GM19351 (cell line): ENCODE measurements at regions not wholly inside any gene's neighbourhood (a gene's known extent, or its start where the extent isn't known, plus 50 kb on each side); places are given as distances from the start of the nearest gene placed in this dataset.

Source experiments
- ATAC-seq: cut with Tn5 transposase; IDR thresholded peaks from one replicate; pipeline ENCODE4 v1.9.1; 2021; ENCODE audit warnings: mild to moderate bottlenecking, moderate library complexity; ENCODE audit not compliant: unreplicated experiment

DNA sequence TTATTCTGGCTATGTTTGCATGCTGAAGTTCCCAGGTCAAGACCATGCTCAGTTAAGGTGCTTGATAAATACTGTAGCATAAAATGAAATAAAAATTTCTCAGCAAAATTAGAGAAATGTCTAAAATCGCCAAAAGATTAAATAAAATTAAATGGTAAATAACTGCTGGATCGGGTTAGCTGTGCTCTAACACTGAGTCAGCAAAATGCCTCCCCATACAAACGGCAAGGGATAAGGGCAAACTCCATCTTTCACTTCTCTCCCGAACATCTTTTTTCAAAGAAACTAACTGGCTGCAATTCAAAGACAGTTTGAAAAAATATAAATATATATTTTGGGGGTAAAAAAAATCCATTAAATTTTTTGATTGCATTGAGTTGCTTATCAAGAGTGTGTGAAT is 162.2 kb upstream of the ZFHX3 start:
- no peak for ATAC-seq

DNA sequence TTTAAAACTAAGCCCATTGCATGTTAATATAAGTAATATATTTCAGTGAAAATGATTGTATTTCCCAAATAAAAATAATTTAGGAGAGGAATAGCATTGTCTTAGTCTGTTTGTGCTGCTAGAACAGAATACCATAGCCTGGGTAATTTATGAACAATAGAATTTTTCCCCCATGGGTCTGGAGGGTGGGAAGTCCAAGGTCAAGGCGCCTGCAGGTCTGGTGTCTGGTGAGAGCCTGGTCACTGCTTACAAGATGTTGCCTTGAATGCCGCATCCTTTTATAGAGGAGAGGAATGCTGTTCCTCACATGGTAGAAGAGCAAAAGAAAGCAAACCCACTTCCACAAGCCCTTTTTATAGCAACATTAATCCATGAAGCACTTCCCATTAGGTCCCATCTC is 161.3 kb upstream of the ZFHX3 start:
- no peak for ATAC-seq

GRCh38 chr16:73206151-73206707 is 158.3 kb upstream of the ZFHX3 start:
- no peak for ATAC-seq

DNA sequence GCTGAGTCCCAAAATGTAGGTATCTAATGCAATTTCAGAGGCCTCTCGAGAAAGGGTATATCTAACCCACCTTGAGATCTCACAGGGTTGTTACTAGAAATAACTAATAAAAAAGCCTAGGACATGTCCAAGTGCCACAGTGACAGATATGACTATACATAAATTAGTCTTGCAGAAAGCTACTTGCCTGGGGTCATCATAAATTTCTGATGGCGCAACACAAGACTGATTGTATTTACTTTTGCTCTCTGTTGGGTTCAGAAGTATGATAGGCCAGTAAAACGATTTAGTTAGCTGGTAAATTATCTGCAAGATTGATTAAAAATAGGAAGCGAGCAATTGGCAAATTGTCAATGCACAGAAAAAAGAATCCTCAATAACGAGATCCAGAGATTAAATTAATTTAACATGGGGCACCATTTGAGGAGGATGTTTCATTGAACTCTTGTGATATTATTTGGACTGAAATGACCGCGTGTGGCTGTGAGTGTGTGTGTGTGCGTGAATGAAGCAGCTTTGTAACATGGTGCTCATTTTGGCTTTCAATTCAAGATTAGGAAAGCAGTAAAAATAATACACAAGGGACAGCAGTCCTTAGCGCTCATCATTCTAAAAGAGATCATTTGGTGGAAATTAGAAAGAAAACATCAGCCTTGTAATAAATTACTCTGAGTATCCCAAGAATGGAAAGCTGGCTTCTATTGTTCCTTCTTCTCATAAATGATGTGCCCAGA is 157.4 kb upstream of the ZFHX3 start:
- no peak for ATAC-seq

DNA sequence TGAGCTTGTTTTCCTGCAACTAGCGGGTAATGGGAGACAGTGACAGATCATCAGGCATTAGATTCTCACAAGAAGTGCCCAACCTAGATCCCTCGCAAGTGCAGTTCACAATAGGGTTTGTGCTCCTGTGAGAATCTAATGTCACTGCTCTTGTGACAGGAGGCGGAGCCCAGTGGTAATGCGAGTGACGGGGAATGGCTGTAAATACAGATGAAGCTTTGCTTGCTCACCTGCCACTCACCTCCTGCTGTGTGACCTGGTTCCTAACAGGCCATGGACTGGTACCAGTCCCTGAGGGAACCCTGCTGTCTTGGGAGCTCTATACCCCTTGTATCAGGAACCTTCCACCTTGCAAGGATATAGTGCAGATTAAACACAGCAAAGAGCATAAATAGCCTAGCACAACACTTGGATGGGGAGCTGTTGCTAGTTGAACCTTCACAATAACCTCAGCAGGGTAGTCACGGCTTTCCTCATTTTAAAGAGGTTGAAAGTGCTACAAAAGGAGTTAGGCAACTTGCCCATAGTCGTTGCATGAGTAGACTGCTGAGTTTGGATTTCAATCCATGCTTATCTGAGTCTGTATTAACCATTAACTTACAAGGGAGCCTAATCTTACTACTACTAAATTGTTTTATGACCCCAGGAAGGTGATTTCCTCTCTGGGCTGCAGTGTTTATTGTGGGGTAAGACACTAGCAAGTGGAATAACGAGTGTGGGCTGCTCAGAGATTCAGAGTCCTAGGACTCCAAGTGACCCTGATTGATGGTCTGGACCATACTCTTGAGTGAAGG is 156.6 kb upstream of the ZFHX3 start:
- no peak for ATAC-seq

DNA sequence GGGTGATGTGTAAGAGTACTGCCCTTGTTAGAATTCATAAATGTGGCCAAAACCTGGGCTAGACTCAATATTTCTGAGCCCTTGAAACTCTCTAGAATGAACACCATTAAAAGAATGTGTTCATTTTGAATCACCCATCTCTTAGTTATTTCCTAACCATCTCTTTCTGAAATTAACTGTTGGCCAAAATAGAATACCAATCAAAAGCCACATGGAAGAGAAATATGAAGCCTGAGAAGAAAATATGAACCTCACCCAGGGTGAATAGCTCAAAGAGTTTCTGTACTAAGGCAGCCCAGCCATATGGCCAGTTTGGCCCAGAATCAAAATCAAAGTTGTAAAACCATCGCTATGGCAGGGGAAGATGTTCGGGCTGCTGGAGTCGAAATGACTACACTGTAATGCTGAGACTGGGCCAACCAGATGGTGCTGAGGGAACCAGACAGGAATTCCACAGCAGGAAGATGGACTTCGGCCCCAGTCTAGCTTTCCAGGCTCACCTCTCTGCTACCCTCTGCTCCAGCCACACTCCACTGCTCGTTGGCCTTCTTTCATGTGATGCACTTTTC is 154.3 kb upstream of the ZFHX3 start:
- ATAC-seq: no peak

GRCh38 chr16:73199214-73199613 is 151.3 kb upstream of the ZFHX3 start:
- no peak for ATAC-seq

GRCh38 chr16:73198481-73198880 is 150.6 kb upstream of the ZFHX3 start:
- no peak for ATAC-seq

GRCh38 chr16:73197598-73197997 is 149.7 kb upstream of the ZFHX3 start:
- no peak for ATAC-seq

- ATAC-seq: peak; percentile 87
Observed at GRCh38 chr16:73196670-73197069, 148.7 kb upstream of the ZFHX3 start.

DNA sequence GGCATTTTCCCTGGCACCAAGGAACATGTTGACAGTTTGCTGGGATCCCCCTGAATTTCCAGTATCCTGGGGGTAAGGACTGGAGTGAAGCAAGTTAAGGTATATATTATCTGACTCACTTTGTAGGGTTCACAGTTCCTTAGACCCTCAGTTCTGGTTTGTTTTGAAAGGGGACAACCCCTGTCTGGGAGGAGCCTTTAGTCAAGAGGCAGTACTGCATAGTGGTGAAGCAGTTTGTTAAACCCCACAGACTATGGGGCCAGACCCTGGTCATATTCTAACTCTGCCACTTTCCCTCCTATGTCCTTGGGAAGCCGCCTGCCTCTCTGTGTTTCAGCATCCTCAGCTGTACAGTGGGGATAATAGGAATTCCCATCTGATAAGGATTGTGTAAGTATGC is 145.5 kb upstream of the ZFHX3 start:
- ATAC-seq: no peak

GRCh38 chr16:73192232-73192894 is 144.4 kb upstream of the ZFHX3 start:
- ATAC-seq: no peak

DNA sequence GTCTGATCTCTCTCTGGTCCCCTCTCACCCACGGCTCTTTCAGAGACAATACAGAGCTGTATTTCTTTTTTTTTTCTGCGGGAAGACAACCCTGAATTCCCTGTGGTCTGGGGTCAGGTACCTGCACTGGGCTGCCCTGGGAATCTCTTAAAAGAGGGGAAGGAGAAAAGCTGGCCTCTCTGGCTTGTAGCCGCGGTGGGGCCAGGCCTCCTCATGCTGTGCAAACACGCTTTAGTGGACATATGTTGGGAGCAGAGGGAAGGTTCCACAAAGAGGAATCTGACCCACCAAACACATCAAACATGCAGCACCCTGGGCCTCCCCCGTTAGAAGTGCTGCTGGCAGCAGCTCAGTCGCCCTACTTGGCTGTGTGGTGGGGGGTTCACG is 143.7 kb upstream of the ZFHX3 start:
- no peak for ATAC-seq

DNA sequence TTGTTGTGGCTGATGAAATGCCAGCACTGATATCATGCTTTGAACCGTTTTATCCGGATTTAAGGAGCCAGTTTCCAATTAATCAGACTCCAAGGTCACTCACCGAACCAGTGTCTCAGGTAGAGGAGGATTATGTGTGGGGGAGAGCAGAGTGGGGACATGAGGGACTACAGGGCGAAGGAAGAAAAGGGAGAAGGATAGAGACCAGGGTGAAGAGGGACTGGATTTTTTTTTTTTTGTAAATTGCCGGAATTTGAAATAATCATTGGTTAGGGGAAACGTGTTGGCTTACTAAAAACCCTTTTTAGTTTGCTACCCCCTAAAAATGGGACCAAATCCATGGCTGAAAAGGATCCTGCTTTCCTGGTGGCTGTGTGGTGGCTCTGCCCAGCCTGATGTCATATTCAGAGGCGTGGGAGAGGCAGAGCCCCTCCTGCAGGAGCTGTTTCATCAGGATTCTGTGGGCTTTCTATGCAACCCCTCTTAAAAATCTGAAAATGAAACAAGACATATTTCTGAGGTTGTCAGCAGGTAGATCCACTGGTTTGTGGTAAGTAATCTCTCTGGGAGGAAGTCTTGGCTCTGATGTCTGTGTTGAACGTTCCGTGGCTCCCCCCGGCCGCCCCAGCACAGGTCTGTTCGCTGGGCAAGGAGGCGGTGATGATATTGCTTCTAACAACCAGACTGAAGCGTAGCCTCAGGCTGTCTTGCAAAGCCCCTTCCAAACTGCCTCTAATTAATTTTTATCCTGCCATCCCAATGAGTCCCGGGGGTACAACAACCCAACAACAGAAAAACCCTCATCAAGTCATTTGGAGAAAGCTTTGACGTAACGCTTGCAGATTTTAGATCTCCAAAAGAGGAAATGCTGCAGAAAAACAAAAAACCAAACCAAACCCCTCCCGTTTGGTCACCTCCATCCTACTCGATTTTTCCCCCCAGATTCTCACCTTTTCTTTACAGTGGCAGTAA is 143.0 kb upstream of the ZFHX3 start:
- ATAC-seq: peak; percentile 58

DNA sequence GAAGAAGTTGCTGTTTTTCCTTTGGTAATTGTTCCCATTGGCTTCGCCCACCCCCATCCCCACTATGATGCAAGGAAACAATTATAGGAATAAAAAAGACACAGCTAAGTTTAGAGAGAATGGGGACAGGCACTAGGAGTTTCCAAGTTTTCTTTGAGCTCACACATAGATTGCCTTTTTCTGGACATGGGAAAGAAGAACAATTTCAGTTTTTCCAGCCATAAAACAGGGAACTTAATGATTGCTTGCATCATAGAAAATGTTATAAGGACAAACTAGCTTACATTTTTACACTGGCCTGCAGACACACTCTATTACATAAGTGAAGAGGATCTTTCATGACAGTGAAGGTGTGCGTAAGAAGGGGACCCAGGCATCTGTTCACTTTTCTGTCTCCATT is 142.3 kb upstream of the ZFHX3 start:
- ATAC-seq: no peak

DNA sequence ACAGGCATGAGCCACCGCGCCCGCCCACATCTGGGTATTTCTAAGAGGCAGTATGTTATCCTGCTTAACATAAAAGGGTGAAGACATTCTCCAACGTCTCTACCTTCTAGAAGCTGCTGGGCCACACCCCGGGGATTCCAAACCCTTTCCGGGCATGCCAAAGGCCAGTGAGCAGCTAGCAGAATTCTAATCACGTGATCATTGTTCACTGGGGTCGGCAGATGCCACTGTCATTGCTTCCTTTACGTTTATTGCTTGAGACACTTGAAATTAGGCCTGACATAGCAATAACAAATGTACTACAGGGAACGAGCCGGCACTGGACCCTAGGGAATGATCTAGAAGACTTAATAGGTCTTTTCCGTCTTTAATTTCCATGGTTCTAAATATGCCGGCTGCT is 141.2 kb upstream of the ZFHX3 start:
- no peak for ATAC-seq

DNA sequence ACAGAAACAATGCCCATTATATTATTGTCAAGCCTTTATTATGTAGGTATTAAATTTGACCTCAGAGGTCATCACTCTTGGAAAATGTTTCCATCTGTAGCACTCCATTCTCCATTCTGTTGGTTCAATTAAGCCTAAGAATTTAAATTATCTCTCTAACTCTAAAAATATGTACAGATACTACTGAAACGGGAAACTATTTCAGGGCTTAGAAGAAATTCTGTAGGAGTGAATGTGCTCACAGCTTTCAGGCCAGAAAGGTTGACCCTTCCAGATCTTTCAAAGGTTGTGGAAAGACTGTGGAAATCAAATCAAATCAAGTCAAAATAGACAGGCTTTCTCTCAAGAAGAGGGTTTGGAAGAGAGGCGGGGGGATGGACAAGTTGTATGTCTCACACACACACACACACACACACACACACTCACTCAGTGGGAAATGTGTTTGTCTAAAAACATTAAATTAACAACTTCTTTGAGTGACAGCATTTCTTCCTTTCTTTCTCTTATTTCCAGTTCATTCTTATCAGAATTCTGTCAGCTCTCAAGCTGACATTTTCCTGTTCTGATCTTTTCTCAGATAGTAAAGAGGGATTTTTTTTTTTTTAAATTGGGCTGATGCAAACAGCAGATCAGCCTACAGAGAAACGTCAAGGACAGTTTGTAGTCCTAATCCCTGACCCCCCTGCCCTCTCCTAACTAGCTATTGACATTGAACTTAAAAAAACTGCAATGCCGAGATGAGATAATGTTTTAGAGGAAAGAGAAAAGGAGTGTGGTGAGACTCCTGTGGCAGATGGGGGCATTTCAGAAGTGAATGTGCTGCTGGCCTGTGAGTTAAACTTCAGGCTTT is 139.0 kb upstream of the ZFHX3 start:
- no peak for ATAC-seq

DNA sequence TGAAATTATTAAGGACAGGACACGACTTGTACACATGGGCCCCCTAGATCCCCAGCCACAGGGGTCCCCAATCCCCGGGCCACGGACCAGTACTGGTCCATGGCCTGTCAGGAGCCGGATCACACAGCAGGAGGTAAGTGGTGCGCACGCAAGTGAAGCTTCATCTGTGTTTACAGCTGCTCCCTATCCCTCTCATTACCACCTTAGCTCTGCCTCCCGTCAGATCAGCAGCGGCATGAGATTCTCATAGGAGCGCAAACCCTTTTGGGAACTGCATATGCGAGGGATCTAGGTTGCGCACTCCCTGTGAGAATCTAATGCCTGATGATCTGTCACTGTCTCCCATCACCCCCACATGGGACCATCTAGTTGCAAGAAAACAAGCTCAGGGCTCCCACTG is 137.8 kb upstream of the ZFHX3 start:
- no peak for ATAC-seq

DNA sequence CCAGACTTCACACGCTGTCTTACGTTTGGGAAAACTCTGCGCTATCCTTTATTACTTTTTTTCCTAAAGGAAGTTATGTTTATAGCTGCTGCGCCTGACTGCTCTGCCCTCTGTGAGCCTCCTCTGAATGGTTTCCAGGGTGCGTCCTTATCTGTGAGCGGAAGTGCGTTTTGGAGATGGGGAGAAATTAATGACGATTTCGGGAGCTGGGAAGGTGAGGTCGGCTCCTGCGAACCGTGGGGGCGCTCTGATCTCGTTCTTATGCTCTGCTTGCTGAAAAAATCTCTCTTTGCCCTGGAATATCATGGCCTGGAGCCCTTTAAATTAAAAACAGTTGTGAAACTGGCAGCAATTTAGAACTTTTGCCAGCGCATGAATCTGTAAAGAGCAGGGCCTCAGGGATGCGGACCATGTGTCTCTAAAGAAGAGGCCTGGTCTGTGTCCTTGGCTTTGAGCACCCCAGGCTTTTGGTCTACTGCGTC is 135.7 kb upstream of the ZFHX3 start:
- no peak for ATAC-seq
